ENCODE measurements at regions not wholly inside any gene's neighbourhood (a gene's known extent, or its start where the extent isn't known, plus 50 kb on each side); places are given as distances from the start of the nearest gene placed in this dataset.
"Not testable (repeated sequence)": the region's sequence is repeated elsewhere in the genome, so short reads cannot be mapped to it uniquely, and the experiment has no call there.

DNA sequence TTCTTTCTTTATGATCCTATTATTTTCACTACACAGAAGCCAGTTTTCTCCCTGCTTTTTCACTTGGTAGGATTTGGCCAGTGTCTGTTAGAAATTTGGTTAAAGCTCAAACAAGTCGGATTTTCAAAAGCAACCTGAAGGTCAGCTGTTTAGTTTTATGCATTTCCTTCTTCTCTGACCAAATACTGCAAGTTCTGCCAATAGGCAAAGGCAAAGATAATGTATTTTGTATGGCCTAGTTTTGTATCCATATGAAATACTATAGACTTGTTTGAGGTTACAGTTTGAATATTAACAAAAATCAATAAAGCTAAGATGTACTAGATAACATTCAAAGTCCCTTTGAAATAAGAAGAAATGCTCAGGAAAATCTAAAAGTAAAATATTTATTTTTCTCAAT is 439.4 kb downstream of the TRIML1 start:
- DNase-seq, result no peak

DNA sequence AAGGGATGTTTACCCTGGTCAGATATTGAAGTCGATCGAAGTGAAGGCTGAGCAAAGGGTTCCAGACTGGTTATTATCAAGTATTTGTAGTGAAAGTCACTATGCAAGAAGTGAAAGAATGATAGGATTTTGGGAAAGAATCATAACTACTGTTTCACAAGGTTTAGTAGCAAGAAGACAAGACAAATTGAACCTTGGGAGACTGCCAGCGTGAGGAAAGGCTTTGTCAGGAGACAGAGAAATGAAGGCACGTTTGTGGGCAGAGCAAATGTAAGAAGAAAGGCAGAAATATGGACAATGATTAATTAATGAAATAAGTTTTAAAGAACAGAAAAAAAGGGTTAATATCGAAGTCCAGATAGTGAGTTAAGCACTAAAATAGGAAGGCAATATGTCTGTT is 456.8 kb downstream of the TRIML1 start:
- no peak for DNase-seq

- DNase-seq, result no peak
These were observed 464.4 kb downstream of the TRIML1 start for GRCh38 chr4:188603646-188604045.

GRCh38 chr4:188606635-188607034 is 467.4 kb downstream of the TRIML1 start:
- no peak for DNase-seq

- DNase-seq, result no peak
These were observed 471.9 kb downstream of the TRIML1 start for GRCh38 chr4:188611143-188611542.

GRCh38 chr4:188612659-188613058 is 473.4 kb downstream of the TRIML1 start:
- DNase-seq, result no peak

- no peak for DNase-seq
These were observed 474.7 kb downstream of the TRIML1 start for GRCh38 chr4:188613976-188614375.

GRCh38 chr4:188619456-188620149 is 480.4 kb downstream of the TRIML1 start:
- no peak for DNase-seq

DNA sequence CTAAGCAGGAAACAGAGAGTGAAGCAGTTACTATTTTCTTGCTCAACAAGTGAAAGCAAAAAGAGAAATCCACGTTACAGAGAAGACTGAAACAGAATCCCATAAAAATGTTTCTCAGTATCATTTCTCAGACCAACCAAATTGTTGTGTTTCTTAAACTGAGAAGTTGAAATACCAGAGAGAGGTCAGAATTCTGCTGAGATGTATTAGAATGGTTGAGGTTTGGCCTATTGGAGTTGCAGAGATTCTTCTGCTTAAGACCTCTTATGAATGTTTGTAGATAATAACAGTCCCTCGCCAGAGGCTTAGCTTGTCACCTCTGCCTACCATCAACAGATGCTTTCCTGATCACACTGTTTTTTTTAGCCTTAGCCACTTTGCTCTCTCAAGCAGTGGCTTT is 481.4 kb downstream of the TRIML1 start:
- DNase-seq, result no peak

DNA sequence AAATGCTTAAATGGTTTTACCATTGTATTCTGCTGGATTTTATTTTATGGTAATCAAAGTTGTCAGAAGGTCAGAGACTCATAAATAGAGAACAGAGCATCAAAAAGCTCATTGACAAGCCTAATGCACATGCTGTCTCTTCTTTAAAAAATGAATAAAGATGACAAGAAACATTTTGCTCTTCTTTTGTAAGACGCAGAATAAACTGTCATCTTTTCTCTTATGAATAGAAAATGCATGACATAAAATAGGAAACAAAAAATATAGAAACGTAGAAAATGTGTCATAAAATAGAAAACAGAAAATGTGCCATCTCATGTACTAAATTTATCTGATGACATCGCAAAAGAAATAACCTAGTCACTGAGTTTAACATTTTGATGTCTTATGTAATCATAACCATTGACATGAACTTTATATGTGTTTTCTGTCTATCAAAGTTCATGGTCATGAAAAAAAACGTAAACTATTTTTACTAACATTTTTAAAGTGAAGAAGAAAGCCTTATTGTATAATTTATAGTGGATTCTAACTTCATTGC is 484.1 kb downstream of the TRIML1 start:
- no peak for DNase-seq

DNA sequence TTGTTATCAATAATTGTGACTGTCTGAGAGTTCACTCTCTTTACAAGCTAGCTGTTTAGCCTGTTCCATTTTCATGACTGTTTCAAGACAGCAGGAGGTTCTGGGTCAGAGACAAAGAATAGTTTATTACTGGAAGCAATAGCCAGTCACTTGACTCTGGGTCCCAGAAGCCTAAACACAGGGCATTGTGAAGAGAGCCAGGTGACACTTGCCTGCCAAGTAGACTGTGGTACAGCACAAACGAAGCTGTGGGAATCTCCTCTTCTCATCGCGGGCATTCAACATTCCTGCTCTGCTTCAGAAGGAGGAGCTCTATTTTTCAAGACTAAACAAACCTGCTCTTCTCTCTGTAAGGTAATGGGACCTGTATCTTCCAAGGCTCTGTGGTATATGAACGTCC is 485.1 kb downstream of the TRIML1 start:
- no peak for DNase-seq

GRCh38 chr4:188627892-188628291 is 488.7 kb downstream of the TRIML1 start:
- no peak for DNase-seq

DNA sequence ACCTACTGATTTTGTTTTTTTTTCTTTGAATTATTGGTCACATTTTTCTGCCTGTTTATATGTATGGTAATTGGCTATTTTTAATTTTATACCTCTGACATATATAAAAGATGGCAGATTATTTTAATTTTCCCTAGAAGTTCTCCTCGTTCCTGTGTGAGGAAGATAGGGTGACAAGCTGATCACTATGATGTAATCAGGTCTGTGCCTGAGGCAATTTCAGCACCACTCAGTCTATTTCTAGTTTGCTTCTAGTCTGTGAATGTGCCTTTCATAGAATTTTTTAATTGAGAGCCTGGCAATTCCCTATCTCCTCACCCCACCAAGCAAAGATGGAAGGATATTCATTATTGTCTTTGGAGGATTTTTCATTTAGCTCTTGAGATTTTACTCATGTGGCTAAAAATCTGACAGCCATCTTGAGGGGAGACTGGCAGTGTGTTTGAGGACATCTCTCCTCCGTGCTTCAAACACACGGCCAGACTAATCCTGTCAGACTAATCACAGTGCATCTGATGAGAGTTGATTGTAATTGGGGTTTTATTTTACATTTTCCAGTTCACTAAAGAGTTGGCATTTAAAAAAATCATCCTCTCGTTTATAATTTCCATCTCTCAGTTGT is 500.3 kb downstream of the TRIML1 start:
- no peak for DNase-seq

GRCh38 chr4:188647820-188648370 is 508.7 kb downstream of the TRIML1 start:
- DNase-seq, result no peak

DNA sequence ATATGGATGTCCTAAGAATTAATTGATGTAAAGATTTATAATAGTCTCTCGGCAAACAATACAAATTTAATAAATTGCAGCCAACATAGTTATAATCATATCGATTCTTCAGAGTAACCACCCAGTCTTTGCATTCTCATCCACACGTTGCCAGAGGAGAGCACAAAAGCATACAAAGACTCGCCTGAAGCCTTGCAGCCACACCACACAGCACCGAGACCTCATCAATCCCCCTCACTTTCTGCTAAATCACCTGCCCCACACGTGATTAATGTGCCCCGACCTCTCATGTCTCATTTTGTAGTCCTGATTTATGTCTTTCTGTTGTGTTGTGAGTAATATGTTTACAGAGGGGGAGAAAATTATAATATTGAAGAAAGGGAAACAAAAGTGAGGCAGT is 510.4 kb downstream of the TRIML1 start:
- DNase-seq, result no peak

- DNase-seq, result no peak
These were observed 511.3 kb downstream of the TRIML1 start for GRCh38 chr4:188650516-188650915.

- DNase-seq, result no peak
These were observed 518.1 kb downstream of the TRIML1 start for GRCh38 chr4:188657365-188657764.

DNA sequence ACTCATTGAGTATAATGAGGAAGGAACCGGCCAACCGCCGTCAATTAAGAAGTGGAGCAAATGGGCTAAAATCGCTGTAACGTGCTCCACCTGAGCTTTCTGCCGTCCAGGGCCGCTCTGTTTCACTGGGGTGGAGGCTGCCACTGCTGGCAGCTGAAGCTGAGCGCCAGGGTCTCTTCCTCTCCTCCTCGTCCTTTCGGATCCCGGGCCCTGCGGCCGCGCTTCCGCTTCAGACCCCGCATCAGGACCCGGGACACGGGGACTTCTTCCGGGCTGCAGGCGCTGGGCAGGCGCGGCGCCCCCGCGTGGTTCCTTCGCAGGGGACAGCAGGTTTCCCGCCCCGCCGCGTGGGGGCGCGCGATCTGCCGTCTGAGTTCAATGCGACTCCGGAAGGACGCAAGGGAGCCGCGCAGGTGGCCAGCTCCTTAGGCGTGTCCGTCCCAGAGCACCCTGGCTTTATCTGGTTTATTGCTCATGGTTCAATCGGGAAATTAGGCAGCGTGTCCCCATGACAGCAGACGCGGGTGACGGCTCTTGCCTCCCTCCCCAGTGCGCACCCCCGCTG is 519.8 kb downstream of the TRIML1 start:
- DNase-seq, result no peak

- no peak for DNase-seq
These were observed 521.6 kb downstream of the TRIML1 start for GRCh38 chr4:188660796-188661195.

DNA sequence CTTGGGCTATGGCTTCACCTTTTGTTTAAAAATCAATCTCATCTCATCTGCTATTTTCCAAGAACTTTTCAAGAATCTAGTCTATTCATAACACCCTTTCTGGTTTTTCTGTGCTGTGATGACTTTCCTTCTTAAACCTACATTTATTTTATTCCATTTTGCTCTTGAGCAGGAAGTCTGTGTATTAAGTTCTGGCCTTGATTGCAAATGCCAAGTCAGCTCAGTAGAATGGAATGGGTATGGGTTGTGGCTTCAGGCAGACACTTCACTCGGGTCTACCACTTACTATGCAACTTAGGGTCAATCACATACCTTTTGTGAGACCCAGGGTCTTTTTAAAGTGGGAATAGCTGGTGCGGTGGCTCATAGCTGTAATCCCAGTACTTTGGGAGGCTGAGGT is 522.3 kb downstream of the TRIML1 start:
- no peak for DNase-seq

GRCh38 chr4:188663369-188663768 is 524.1 kb downstream of the TRIML1 start:
- no peak for DNase-seq

DNA sequence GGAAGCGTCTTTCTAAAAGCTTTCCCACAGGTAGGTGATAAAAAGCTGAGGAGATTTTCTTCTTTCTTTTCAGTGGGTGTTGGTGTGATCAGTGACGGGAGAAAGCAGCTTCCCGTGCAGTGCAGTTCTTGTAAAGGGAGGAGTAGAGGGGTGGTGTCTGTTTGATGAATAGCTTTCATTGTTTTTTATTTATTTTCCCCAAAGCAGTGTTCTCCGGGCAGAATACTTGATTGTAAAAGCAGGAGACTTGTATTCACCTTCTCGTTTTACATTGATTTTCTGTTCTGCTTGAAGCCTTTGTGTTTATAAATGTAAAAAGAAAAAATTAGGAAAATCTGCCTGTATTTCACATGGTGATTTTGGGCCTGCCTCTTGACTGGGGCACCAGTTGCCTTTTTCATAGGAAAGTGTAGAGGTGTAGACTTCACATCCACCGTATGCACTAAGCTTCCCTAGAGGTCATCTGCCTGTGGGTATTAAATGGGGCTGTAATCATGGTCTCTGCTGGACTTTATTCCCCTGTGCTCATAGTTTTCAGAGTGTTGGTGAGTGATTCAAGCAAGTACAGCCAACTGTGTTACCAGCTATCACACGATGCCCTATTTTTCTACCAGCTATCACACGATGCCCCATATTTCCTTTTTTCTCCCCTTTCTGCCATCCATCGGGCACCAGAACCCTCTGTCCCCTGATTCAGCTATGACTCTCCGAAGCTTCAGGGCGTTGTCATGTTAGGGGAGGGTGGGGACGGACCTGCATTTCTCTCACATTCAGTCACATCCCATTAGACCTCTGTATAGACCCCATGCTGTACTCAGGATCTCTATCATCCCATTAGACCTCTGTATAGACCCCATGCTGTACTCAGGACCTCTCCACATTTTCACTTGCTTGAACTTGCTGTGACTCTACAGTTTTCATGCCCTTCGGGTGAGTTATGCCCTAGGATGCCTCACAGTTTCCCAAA is 526.5 kb downstream of the TRIML1 start:
- DNase-seq, result no peak

DNA sequence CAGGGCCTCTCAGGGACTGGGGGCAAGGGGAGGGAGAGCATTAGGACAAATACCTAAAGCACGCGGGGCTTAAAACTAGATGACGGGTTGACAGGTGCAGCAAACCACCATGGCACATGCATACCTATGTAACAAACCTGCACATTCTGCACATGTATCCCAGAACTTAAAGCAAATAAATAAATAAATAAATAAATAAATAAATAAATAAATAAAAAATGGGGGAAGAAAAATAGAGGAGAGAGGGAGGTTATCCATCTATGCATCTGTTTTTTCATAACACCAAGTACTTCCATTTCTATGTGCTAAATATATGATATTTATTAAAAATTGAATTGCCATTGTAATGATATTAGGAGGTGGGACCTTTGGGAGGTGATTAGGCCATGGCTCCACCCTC is 539.5 kb downstream of the TRIML1 start:
- DNase-seq, result not testable (repeated sequence)
